HL-60/S4 treated with retinoic acid at 250 ng/mL for 4 days and 3 days (cell line): ENCODE measurements at regions not wholly inside any gene's neighbourhood (a gene's known extent, or its start where the extent isn't known, plus 50 kb on each side); places are given as distances from the start of the nearest gene placed in this dataset.
"Not testable (repeated sequence)": the region's sequence is repeated elsewhere in the genome, so short reads cannot be mapped to it uniquely, and the experiment has no call there.

Experiments used
- in situ Hi-C: fragments of 300-500 bp; cut with MboI; formaldehyde crosslinking; loops from 2 replicates; pipeline ENCODE4 v1.7.0; 2022; ENCODE audit warnings: low sequenced_read_pairs

- in situ Hi-C loops, result no loop called here
Measured at GRCh38 chr2:66251573-66251972, 183.4 kb upstream of the MEIS1 start.

- in situ Hi-C loops, result not testable (repeated sequence)
Measured at GRCh38 chr2:66249089-66249488, 185.8 kb upstream of the MEIS1 start.

DNA sequence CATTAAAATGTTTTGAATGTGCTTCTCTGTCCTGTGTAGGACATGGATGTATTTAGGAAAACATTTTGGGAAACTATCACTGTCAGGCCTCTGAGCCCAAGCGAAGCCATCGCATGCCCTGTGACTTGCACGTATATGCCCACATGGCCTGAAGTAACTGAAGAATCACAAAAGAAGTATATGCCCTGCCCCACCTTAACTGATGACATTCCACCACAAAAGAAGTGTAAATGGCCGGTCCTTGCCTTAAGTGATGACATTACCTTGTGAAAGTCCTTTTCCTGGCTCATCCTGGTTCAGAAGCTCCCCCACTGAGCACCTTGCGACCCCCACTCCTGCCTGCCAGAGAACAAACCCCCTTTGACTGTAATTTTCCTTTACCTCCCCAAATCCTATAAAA, 191.1 kb upstream of the MEIS1 start:
- in situ Hi-C loops, result not testable (repeated sequence)

- in situ Hi-C loops, result not testable (repeated sequence)
Measured at GRCh38 chr2:66242888-66243287, 192.0 kb upstream of the MEIS1 start.

DNA sequence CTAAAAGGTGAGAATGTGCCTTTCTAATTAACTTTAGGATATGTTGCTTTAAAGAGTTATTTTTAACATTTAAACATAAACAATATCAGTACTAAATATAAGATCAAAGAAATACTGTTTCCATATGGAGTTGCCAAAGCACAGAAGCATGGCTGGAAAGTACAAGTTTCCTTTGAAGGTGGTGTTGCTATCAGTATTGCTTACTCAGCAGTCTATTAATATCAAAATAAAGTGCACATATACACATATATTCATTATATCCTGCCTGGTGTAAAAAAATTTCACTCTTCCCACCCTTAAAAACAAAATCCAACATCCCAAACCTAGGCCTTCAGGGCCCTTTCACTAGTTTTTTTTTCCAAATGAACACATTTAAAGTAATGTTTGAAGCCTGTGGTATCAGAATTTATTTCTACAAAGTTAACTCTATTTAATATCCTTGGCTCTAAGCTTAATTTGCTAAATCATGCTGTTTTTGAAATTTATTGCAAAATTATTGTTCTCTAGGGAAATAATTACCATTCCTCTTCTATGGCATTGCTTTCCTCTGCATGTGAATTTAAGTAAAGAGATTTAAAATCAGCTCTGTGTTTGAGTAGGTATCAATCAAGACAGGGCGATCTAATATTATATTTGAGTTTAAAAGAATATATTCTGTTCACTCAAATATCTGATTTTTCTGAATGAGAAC, 192.7 kb upstream of the MEIS1 start:
- in situ Hi-C loops, result no loop called here

DNA sequence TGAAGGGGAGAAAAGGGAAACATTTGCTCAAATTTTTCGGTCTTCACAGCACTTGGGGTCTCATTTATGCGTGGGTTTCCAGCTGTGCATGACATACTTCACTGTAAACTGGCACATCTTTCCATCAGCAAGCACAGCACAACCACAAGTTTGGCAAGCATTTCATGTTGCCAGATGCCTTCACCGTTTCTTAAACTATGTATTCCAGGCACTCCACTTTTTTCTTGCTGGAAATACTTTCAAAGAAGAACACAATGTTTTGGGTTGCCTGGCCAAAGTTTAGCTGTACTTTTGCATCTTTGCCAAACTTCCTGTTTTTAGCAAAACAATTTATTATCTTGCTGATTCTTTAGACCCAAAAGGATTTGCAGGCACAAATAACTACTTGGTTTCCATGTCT, 194.6 kb upstream of the MEIS1 start:
- in situ Hi-C loops, result no loop called here

GRCh38 chr2:66239655-66240054, 195.3 kb upstream of the MEIS1 start:
- in situ Hi-C loops, result no loop called here

- in situ Hi-C loops, result no loop called here
Measured at GRCh38 chr2:66237803-66238379, 197.0 kb upstream of the MEIS1 start.

DNA sequence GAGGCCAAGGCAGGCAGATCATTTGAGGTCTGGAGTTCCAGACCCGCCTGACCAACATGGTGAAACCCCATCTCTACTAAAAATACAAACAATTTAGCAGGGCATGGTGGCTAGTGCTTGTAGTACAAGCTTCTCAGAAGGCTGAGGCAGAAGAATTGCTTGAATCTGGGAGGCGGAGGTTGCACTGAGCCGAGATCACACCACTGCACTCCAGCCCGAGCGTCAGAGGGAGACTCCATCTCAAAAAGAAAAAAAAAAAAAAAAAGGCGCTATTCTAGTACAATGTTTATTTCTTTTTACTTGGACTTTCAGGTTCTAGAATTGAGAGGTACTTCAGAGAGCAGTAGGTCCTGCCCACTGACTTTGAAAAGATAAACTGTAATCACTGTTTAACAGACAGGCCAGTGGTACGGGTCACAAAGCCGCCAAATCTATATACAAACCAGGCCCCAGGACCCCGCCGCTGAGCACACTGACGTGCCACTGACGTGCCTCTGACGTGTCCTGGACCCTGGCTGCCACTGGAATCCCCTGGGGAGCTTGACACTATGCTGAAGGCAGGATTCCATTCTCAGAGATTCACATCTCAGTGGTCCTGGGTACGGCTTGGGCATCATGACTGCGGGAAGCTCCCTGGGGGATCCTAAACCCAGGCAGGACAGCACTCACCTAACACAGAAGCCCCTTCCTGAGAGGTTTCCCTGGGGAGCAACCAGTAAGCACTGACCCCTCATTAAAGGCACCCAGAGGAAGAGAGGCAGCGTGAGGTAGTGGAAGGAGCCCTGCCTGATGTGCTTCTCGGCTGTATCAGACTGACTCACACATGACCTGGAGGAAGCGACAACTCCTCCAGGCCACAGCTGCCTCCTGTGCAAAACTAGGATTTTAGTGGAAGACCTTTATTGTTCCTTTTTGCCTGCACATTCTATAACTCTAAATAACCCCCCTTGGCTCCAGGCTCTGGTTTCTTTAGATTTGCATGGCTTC, 197.8 kb upstream of the MEIS1 start:
- in situ Hi-C loops, result no loop called here

- in situ Hi-C loops, result no loop called here
Measured at GRCh38 chr2:66236067-66236685, 198.7 kb upstream of the MEIS1 start.

- in situ Hi-C loops, result no loop called here
Measured at GRCh38 chr2:66235428-66235827, 199.5 kb upstream of the MEIS1 start.

- in situ Hi-C loops, result no loop called here
Measured at GRCh38 chr2:66233981-66234380, 200.9 kb upstream of the MEIS1 start.

- in situ Hi-C loops, result no loop called here
Measured at GRCh38 chr2:66228128-66228547, 206.8 kb upstream of the MEIS1 start.

DNA sequence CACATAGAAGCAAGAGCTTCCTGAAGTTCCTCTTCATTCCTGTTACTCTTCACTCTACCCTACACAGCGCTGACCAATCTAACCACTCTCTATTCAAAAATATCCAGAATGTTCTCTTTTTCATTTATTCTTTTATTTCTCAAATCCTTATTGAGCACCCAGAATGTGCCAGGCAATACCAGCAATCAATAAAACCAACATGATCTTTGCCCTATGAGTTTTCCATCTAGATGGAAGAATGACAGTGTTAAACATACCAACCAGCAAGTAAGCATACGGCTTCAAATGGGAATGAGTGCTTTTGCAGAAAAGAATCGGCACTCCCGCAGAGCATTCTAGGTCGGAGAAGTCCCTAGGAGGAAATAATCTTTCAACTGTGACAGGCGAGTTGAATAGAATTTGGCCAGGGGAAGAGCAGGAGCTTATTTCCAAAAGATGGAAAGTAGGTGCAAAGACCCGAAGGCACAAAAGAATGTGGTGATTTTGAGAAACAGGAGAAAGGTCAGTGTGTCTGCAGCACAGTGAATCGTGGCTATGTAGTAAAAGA, 217.8 kb upstream of the MEIS1 start:
- in situ Hi-C loops, result no loop called here

DNA sequence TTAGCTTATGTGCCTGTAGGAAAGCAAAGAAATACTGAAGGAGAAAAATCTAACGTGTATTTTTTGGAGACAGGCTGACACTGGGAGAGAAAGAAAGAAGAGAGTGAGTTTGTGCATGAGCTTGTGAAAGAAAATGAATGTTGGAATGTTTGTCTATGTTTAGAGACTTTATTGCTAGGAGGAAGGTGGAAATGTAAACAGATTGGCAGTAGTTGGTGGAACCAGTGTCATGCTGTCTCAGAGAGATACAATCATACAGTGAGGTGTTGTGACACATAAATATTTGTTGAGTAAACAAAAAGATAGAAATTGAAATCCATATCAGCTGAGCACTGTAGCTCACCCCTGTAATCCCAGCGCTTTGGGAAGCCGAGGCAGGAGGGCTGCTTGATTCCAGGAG, 222.2 kb upstream of the MEIS1 start:
- in situ Hi-C loops, result no loop called here

GRCh38 chr2:66202586-66202985, 232.3 kb upstream of the MEIS1 start:
- in situ Hi-C loops, result no loop called here

GRCh38 chr2:66201242-66201641, 233.7 kb upstream of the MEIS1 start:
- in situ Hi-C loops, result no loop called here

GRCh38 chr2:66198873-66199272, 236.1 kb upstream of the MEIS1 start:
- in situ Hi-C loops, result no loop called here

- in situ Hi-C loops, result no loop called here
Measured at GRCh38 chr2:66192888-66193287, 242.0 kb upstream of the MEIS1 start.

GRCh38 chr2:66191311-66191710, 243.6 kb upstream of the MEIS1 start:
- in situ Hi-C loops, result no loop called here

GRCh38 chr2:66189553-66189952, 245.4 kb upstream of the MEIS1 start:
- in situ Hi-C loops, result no loop called here
